ENCODE measurements at regions not wholly inside any gene's neighbourhood (a gene's known extent, or its start where the extent isn't known, plus 50 kb on each side); places are given as distances from the start of the nearest gene placed in this dataset.

DNA sequence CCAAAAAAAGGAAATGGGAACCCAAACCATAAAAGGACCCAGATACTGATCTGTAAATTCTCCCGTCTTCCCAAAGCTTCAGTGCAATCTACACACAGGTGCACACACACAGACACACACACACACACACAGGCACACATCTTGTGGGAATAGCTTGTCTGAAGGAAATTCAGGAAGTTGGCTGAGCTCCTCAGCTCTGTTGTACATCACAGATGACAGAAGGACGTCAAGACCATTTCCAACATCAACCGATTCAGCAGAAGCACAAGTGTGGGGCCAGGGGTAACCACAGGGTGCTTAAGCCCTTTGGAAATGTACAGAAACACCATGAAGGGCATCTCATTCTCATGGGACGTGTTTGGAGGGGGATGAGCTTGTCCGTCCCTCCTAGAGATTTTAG lies 498.1 kb upstream of the PSMD7 start:
- DNase-seq: no peak

DNA sequence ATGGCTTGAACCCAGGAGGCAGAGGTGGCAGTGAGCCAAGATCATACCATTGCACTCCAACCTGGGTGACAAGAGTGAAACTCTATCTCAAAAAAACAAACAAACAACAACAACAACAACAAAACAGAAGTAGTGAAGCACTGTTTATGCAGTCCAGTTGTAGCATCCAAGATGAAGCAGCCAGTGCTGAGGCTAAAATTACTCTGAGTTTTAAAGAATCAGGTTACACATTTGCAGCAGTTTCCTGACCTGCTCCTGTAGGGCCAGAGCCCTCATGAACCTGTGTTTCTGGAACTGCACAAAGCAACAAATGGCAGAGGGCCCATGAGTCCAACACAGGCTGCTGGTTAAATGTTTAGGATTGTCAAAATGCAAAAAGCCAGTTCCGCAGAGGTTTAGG lies 499.5 kb upstream of the PSMD7 start:
- no peak for DNase-seq

DNA sequence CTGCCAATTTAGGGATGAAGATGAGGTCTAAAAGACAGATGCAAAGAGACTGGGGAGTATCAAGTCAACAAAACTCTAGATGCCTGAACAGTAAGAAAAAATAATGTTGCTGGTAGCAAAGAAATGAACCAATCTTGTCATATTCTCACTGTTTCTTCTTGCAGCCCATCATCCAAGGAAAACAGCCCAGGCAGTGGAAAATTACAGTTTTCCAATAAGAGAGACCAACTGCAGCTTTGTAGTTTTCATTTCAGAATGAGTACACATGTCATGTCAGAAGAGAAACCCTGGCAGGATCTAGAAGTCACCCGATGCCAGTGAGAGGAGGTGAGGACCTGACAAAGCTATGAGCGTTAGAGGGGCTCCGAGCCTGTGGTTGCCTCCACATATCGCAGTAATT lies 500.4 kb upstream of the PSMD7 start:
- DNase-seq: no peak

GRCh38 chr16:73794994-73795393 lies 501.6 kb upstream of the PSMD7 start:
- no peak for DNase-seq

GRCh38 chr16:73793871-73794437 lies 502.7 kb upstream of the PSMD7 start:
- DNase-seq: no peak

GRCh38 chr16:73793260-73793659 lies 503.4 kb upstream of the PSMD7 start:
- no peak for DNase-seq

- DNase-seq: no peak
Measured at GRCh38 chr16:73792199-73793020, 504.2 kb upstream of the PSMD7 start.

GRCh38 chr16:73781297-73781696 lies 515.3 kb upstream of the PSMD7 start:
- no peak for DNase-seq

DNA sequence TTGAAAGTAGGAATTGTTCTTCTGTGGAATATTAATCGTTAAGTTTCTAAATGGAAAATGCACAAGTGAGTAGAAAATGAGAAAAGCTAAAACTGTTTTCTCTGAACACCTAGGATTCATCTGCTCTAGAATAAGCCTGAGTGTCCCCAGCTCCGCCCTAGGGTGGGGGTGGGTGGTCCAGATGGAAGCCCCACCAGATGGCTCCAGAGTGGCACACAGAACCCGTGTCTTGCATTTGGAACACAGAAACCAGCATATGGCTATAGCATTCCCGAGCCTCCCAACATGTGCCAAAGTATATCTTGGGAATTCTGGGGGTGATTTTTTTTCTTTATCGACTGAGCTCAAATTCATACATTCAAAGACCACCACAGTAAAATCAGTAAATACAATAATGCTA lies 517.7 kb upstream of the PSMD7 start:
- no peak for DNase-seq

DNA sequence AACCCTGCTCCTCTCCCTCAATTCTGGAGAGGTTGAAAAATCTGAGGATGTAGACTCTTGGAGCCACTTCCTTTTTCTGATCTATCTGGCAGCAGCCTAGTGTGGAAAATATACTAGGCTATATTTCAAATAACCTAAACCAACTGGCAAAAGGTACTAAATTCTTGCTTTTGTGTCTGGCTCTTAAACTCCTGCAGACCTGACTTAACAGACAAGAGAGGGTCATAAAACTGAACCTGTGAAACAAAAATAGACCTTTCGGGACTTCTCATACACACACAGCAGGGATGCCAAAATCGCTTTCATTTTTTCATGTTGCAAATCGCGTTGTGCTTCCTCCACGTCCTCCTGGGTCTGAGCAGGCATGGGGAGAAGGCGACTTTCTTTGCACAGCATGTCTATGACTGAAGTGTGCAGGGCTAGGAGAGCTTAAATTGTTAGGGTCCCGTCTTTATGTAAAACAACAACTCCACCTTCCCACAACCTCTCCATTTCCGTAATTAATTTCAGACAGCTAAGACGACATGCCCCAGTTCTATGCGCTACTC lies 520.7 kb upstream of the PSMD7 start:
- DNase-seq: no peak

DNA sequence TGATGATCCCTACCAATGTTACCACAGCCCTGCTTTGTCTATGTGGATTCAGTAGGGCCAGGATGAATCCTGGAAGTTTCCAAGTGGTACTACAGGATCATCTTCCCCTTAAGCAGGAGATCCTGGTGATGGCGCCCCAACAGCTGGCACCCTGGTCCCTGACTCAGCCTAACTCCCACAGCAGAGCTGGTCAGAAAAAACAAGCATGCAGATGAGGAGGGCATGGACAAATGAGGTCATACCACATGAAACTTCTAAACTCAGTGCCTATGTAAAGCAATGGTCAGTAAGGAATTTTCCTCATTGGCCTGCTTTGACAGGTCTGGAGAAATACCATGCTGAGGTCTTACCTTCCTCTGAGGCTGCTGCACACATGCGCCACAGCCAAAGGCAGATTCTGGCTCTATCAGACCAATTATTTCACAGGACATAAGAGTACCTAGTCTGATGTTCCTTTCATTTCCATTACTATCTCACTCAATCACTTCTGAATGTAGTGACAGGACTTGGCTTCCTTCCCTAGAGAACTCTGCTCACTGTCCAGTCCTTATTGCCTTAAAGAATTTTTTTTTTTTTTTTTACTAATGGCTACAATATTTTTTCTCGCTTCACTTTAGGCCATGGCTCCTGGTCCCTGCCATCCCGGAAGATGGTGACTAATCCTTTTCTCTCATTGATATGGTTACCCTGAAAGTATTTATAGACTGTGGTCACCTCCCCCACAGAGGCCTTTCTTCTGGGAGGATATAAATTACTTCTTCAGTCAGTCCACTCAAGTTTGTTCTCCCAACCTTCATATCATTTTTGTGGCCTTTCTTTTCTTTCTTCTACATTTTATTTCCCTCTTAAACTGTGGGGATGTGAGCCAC lies 525.2 kb upstream of the PSMD7 start:
- DNase-seq: no peak

GRCh38 chr16:73768786-73769203 lies 527.8 kb upstream of the PSMD7 start:
- DNase-seq: no peak

- no peak for DNase-seq
Measured at GRCh38 chr16:73764321-73764720, 532.3 kb upstream of the PSMD7 start.

- no peak for DNase-seq
Measured at GRCh38 chr16:73756289-73757178, 540.1 kb upstream of the PSMD7 start.

- DNase-seq: no peak
Measured at GRCh38 chr16:73753931-73754330, 542.7 kb upstream of the PSMD7 start.

DNA sequence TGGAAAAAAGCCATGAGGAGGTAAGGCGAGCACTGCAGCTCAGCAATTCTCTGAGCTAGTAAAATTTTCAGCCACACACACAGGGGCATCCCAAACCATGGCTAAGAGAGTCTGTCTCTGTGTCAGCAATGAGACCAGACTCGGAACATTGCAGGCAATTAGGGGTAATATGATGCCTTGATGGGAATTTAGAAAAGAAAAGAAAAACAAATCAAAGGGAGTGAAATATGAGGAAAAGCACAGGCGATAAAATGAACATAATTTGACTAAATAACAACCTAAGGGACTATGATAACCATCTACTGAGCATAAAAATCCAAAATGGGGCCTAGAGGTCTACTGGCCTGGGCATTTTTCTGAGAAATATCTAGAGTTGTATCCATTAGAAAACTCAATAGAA lies 546.0 kb upstream of the PSMD7 start:
- peak; percentile 1 for DNase-seq

DNA sequence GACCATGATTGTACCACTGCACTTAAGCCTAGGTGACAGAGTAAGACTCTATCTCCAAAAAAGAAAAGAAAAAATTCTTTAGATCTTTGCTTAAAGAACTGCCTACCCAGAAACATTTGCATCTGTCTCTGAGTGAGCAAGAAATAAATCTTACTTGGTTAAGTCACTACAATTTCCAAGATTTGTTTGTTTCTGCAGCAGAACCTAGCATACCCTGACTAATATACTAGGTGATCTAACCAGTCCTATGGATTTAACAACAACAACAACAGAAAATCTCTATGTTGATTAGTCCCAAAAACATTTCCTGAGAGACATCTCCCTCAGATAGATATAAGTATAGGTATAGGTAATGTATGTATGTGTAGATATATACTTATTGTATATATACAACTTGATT lies 549.3 kb upstream of the PSMD7 start:
- no peak for DNase-seq

- DNase-seq: no peak
Measured at GRCh38 chr16:73746554-73746953, 550.1 kb upstream of the PSMD7 start.

- DNase-seq: peak; percentile 3
Measured at GRCh38 chr16:73743665-73744496, 552.7 kb upstream of the PSMD7 start.

DNA sequence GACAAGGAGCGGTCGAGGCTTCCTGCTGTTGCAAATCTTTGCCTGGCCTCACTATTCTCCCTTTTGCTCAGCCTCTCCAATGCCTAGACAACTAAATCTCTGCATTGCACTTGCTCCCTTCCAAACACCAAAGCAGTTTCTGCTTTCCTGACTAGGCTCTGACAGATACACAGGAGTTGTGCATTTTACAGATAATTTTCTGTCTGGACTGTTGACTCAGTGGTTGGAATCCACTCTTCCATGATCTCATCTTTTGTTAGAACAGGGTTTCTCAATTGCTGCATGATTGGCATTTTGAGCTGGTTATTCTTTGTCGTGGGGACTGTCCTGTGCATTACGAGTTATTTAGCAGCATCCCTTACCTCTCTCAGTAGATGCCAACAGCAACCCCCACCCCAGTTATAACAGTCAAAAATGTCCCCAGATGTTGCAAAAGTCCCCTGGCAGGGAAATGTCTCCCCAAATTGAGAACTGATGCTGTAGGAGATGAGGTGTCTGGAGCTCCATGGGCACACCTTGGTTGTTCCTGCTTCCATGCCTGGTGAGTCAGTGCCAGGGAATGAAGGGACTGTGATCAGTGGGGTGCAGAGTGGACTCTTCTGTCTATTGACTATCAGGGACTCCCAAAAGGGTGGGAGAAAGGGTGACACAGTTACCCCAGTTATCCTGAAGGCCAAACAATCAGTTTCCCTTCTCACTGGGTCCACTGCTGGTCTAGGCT lies 557.4 kb upstream of the PSMD7 start:
- DNase-seq: no peak

- DNase-seq: no peak
Measured at GRCh38 chr16:73738266-73738665, 558.3 kb upstream of the PSMD7 start.
